ENCODE measurements at regions not wholly inside any gene's neighbourhood (a gene's known extent, or its start where the extent isn't known, plus 50 kb on each side); places are given as distances from the start of the nearest gene placed in this dataset.

DNA sequence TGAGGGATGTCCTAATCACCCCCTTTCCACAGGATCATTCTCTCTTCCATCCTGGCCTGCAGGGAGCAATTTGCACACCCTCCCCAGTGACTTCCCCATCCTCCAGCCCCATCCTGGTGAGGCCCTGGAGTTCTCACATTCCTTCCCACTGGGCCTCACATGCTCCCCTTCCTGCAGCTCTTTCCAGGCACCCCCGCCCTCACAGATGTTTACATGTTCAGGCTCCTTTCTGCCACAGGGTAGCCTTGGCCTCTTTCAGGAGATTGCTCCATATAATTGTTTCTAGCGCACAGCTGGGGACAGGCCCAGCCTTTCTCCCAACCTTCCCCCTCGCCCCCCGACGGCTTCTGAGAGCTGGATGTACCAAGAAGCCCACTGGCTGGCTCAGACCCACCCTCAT, 288.4 kb upstream of the TRIB2 start:
- no peak for DNase-seq (ENCODE audit: low spot score, unreplicated experiment)
- no peak overlapping the region for H3K4me3 Mint-ChIP-seq (ENCODE audit: low read depth)
- H3K27ac Mint-ChIP-seq = peak overlapping the region; percentile 48

DNA sequence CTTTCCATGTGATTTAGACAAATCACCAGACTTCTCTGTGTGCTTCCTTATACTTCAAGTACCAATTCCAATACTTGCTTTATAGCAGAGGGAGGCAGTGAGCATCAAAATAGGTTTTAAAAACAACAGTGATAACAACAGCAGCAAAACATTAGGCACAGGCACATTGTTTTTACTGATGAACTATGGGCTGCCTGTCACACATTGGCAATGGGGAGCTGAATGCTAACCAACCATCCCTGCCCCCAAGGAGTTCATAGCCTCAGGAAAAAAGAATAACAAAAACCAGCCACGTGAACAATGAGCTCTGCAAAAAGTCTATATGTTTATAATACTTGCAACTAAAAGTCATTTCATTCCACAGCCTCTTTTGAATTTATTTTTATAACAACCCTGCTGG, 287.9 kb upstream of the TRIB2 start:
- peak overlapping the region; percentile 48 for H3K27ac Mint-ChIP-seq
- no peak overlapping the region for H3K4me3 Mint-ChIP-seq (ENCODE audit: low read depth)
- no peak for DNase-seq (ENCODE audit: low spot score, unreplicated experiment)
- TF ChIP-seq, protein P1, sequence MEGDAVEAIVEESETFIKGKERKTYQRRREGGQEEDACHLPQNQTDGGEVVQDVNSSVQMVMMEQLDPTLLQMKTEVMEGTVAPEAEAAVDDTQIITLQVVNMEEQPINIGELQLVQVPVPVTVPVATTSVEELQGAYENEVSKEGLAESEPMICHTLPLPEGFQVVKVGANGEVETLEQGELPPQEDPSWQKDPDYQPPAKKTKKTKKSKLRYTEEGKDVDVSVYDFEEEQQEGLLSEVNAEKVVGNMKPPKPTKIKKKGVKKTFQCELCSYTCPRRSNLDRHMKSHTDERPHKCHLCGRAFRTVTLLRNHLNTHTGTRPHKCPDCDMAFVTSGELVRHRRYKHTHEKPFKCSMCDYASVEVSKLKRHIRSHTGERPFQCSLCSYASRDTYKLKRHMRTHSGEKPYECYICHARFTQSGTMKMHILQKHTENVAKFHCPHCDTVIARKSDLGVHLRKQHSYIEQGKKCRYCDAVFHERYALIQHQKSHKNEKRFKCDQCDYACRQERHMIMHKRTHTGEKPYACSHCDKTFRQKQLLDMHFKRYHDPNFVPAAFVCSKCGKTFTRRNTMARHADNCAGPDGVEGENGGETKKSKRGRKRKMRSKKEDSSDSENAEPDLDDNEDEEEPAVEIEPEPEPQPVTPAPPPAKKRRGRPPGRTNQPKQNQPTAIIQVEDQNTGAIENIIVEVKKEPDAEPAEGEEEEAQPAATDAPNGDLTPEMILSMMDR (IDR thresholded peaks at IDR 0.05; ENCODE audit: unreplicated experiment) = no peak
- H3K36me3 Mint-ChIP-seq (ENCODE audit: insufficient read depth) = no peaks in the 10 kb centered on the region
- H3K4me1 Mint-ChIP-seq (ENCODE audit: low read depth) = peaks cover 4% of the 10 kb centered on the region
- no peaks in the 10 kb centered on the region for H3K9me3 Mint-ChIP-seq (ENCODE audit: low read depth)
- H3K27me3 Mint-ChIP-seq = peaks cover 3% of the 10 kb centered on the region

More for the DNA sequence above, 288.4 kb upstream of the TRIB2 start:
- Mint-ChIP-seq H3K4me1 (ENCODE audit: low read depth) (peaks cover 4% of the 10 kb centered on the region), H3K27me3 (no peaks in the 10 kb centered on the region), H3K9me3 (ENCODE audit: low read depth) (no peaks in the 10 kb centered on the region), H3K36me3 (ENCODE audit: insufficient read depth) (no peaks in the 10 kb centered on the region)
- TF ChIP-seq, protein P1 (IDR thresholded peaks at IDR 0.05; ENCODE audit: unreplicated experiment) = no peak

DNA sequence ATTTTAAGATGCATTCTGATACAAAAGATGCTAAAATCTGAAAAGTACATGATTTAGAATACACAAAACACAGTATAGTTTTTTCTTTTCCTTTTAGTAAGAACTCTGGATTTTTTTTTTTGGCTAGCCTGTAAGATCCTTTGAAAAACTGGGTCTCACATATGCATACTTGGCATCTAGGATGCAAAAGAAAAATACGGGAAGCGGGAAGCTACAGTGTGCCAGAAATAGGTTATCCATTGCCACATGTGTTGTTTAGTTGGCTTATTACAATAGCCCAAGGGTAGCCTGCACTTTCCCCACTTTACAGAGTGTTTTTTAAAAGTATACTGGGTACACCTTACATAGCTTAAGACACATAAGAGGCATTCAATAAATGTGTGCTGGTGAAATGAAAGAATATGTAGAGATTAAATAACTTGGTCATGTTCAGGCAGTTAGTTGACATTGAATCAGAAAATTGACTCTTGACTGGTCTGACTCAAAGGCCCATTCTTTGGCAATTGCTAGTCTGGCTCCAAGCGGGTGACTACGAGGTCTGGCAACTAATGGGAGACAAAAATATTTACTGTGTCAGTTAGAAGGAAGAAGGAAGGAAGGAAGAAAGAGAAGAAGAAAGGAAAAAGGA, 286.8 kb upstream of the TRIB2 start:
- DNase-seq (ENCODE audit: low spot score, unreplicated experiment) = no peak
- H3K27ac Mint-ChIP-seq = no peak overlapping the region
- H3K4me1 Mint-ChIP-seq (ENCODE audit: low read depth) = peaks cover 4% of the 10 kb centered on the region

GRCh38 chr2:12430407-12431133, 286.2 kb upstream of the TRIB2 start:
- H3K4me3 Mint-ChIP-seq (ENCODE audit: low read depth) = no peak overlapping the region
- no peaks in the 10 kb centered on the region for H3K36me3 Mint-ChIP-seq (ENCODE audit: insufficient read depth)
- peaks cover 20% of the 10 kb centered on the region for H3K27me3 Mint-ChIP-seq
- no peak for DNase-seq (ENCODE audit: low spot score, unreplicated experiment)
- no peak overlapping the region for H3K27ac Mint-ChIP-seq
- no peaks in the 10 kb centered on the region for H3K9me3 Mint-ChIP-seq (ENCODE audit: low read depth)
- TF ChIP-seq, protein P1 (IDR thresholded peaks at IDR 0.05; ENCODE audit: unreplicated experiment) = no peak
- peaks cover 4% of the 10 kb centered on the region for H3K4me1 Mint-ChIP-seq (ENCODE audit: low read depth)

More for the DNA sequence above, 286.8 kb upstream of the TRIB2 start:
- Mint-ChIP-seq H3K9me3 (ENCODE audit: low read depth) (no peaks in the 10 kb centered on the region), H3K36me3 (ENCODE audit: insufficient read depth) (no peaks in the 10 kb centered on the region), H3K4me3 (ENCODE audit: low read depth) (no peak overlapping the region), H3K27me3 (peaks cover 13% of the 10 kb centered on the region)
- TF ChIP-seq, protein P1 (IDR thresholded peaks at IDR 0.05; ENCODE audit: unreplicated experiment) = no peak

- no peak overlapping the region for H3K4me3 Mint-ChIP-seq (ENCODE audit: low read depth)
- no peak overlapping the region for H3K27ac Mint-ChIP-seq
- peaks cover 4% of the 10 kb centered on the region for H3K4me1 Mint-ChIP-seq (ENCODE audit: low read depth)
- DNase-seq (ENCODE audit: low spot score, unreplicated experiment) = no peak
- no peaks in the 10 kb centered on the region for H3K9me3 Mint-ChIP-seq (ENCODE audit: low read depth)
- H3K36me3 Mint-ChIP-seq (ENCODE audit: insufficient read depth) = no peaks in the 10 kb centered on the region
- peaks cover 30% of the 10 kb centered on the region for H3K27me3 Mint-ChIP-seq
- TF ChIP-seq, protein P1 (IDR thresholded peaks at IDR 0.05; ENCODE audit: unreplicated experiment) = no peak
These were observed 283.6 kb upstream of the TRIB2 start for GRCh38 chr2:12432985-12433625.

Measured in progenitor cell of endocrine pancreas (in vitro differentiated cells).